GM21786 (cell line): ENCODE measurements at regions not wholly inside any gene's neighbourhood (a gene's known extent, or its start where the extent isn't known, plus 50 kb on each side); places are given as distances from the start of the nearest gene placed in this dataset.
"Not testable (repeated sequence)": the region's sequence is repeated elsewhere in the genome, so short reads cannot be mapped to it uniquely, and the experiment has no call there.

Experiments used
- ATAC-seq: cut with Tn5 transposase; IDR thresholded peaks from one replicate; pipeline ENCODE4 v1.9.1; 2021; ENCODE audit not compliant: unreplicated experiment

DNA sequence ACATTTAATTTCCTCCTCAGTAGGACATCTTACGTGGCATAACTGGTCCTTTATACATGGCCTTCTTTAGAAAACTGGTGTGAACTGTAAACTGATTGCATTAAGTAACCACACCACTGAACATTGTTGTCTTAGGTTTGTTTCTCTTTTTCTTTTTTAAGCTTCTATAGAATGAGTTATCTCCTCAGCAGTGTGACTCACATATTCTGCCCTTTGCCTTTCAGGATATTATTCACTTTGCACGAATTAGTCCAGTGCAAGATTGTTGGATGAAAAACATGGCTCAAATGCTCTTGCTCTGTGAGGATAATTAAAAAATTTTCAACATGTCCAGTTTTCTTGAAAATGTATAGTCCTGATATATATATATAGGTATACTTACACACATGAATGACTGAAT, 147.6 kb downstream of the KBTBD8 start:
- ATAC-seq, result no peak

DNA sequence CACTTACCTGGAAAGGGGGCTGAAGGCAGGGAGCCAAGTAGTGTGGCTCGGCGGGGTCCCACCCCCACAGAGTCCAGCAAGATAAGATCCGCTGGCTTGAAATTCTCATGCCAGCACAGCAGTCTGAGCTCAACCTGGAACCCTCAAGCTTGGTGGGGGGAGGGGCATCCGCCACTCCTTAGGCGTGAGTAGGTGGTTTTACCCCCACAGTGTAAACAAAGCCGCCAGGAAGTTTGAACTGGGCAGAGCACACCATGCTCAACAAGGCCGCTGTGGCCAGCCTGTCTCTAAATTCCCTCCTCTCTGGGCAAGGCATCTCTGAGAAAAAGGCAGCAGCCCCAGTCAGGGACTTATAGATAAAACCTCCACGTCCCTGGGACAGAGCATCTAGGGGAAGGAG, 156.3 kb downstream of the KBTBD8 start:
- no peak for ATAC-seq

- ATAC-seq, result no peak
Observed at GRCh38 chr3:67167481-67167880, 169.4 kb downstream of the KBTBD8 start.

DNA sequence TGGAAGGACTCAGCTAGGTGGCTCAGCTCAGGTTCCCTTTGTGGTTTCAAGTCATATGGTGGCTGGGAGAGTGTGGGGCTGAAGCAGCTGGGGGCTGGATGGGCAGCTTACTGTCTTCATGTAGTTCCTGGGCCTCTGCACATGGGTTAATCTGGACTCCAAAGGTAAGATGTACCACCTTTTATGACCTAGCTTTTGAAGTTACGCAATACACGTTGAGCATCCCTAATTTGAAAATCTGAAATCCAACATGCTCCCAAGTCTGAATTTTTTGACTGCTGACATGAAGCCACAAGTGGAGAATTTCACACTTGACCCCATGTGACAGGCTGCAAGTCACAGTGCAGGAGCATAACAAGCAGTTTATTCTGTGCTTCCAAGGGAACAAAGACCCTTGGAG, 173.7 kb downstream of the KBTBD8 start:
- no peak for ATAC-seq

DNA sequence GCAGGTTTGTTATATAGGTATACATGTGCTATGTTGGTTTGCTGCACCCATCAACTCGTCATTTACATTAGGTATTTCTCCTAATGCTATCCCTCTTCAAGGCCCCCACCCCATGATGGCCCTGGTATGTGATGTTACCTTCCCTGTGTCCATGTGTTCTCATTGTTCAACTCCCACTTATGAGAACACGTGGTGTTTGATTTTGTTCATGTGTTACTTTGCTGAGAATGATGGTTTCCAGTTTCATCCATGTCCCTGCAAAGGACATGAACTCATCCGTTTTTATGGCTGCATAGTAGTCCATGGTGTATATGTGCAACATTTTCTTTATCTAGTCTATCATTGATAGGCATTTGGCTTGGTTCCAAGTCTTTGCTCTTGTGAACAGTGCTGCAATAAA, 175.0 kb downstream of the KBTBD8 start:
- not testable (repeated sequence) for ATAC-seq

- ATAC-seq, result no peak
Observed at GRCh38 chr3:67176396-67176795, 178.3 kb downstream of the KBTBD8 start.

DNA sequence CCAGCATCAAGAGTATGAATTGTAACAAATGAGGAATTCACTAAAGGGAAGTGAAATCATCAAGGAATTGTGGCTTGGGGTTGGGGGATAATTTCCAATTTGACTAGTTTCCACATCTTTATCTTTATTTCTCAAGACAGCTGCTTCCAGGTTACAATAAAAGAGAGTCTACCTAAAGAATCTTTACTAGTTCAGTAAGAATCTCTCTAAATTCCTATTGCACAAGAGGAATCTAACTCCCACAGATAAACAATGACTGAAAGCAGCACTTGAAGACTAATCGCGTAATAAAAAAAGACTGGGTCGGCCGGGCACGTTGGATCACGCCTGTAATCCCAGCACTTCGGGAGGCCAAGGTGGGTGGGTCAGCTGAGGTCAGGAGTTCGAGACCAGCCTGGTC, 194.4 kb downstream of the KBTBD8 start:
- no peak for ATAC-seq

- no peak for ATAC-seq
Observed at GRCh38 chr3:67196677-67197076, 198.6 kb downstream of the KBTBD8 start.

DNA sequence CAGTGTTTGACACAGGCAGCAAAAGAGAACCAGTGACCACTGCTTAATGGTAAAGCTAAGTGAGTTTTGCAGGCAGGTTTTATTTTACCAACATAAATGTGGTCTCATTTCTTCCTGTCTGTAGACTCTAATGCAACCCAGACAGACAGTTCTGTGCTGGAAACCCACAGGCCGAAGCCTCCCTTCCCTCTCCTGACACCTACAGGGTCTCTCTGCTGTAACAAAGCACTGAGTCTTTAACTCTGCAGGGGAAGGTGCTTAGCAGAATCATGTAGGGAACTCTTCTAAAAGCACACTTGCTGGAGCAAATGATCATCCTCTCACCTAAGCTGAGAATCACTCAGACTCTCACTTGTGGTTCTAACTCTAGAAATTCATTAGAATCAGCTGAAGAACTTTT, 200.3 kb downstream of the KBTBD8 start:
- no peak for ATAC-seq

GRCh38 chr3:67200618-67201017, 202.5 kb downstream of the KBTBD8 start:
- ATAC-seq, result no peak

GRCh38 chr3:67201026-67201425, 202.9 kb downstream of the KBTBD8 start:
- no peak for ATAC-seq

DNA sequence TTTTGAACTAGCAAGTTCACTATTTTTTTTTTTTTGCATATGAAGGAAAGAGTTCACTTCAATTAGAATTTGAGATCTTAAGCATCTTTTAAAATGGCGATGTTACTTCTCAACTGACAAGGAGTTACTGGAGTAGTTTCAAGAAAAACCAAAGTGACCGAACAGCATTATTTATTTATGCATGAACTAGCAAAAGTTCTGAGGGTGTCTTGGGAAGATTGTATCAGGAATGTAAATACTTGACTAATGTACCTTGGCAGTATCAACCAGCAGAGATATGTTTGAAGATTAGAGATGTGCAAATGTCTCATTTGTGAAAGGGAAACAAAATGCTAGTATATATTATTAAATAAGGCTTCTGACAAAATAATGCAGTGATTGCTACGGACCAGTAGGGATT, 203.9 kb downstream of the KBTBD8 start:
- no peak for ATAC-seq

DNA sequence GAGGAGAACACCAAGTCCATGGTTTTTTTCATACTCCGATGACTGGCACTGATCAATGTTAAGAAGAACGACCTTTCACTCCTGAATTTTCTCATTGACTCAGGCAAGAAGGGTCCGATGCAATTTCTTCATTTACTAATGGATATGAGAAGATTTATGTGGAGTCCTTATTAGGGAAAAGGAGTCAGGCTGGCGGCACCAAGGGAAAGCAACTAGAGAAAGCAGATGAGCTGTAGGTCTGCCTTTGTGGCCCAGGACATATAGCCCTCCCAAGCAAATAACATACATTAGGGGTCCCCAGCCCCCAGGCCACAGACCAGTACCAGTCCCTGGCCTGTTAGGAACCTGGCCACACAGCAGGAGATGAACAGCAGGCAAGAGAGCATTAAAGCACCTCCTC, 206.8 kb downstream of the KBTBD8 start:
- no peak for ATAC-seq

DNA sequence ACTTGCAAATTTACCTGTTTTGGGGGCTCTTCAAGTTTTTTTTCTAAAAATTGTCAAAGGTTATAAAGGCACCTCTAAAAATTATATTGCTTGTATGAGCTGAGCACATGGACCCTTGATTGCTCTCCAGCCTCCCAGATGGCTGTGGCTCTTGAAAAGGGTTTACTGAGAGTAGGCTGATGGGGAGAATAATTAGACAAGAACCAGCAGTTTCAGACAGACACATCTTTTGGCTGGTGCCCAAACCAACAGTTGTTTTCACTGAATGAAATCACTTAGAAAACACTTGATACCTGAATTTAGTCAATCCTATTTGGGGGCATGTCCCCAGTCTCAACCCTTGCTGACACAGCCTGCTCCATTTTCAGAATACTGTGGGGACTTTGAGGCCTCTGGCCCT, 217.6 kb downstream of the KBTBD8 start:
- no peak for ATAC-seq

DNA sequence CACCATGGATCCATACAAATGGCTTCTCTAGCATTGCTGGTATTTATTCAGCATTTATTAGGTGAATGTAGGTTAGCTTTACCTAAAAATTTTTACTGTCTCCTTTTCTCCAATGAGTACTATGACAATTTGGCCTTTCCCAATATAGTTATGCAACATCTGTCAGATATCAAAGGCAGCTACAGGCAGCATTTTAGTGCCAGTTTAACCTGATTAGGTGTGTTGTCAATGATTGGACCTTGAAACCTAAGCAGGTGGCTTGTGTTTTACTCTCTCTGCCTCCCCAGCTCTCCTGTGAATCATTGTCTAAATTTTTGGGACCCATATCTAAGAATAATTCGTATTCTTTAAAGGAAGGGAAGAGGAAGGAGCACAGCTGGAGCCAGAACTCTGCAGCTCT, 228.9 kb downstream of the KBTBD8 start:
- ATAC-seq, result no peak

DNA sequence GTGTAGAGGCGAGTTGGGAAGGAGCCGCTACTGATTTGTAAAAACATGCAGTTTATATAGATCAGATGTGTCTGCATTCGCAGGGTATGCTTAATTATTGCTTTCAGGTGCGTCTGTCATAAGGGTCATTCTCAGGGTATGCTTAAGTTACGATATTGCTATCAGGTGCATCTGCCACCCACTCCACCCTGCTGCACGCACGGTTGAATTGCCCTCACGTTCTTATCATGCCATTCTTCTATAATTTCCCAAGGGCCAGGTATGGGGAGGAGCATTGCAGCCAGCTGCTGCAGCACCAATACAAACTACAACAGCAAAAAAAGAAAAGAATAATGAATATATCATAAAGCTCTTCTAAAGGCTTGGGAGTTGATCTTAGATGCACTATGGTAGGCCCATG, 230.0 kb downstream of the KBTBD8 start:
- ATAC-seq, result no peak

DNA sequence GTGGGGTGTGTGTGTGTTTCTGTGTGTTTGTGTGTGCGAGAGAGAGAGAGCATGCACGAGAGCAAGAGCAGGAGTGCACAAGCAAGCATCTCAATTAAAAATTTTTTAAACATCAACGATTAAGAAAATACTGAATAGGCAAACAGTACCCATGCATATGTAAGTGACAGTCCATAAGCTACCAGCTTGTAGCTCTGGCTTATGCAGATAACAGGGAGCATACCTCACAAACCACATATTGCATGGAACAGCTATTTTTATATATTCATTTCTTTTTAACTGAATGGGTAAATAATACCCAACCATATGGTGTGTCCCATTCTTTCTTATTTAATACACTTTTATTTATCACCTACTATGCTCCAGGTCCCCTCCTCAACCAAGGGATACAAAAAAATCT, 234.5 kb downstream of the KBTBD8 start:
- no peak for ATAC-seq

DNA sequence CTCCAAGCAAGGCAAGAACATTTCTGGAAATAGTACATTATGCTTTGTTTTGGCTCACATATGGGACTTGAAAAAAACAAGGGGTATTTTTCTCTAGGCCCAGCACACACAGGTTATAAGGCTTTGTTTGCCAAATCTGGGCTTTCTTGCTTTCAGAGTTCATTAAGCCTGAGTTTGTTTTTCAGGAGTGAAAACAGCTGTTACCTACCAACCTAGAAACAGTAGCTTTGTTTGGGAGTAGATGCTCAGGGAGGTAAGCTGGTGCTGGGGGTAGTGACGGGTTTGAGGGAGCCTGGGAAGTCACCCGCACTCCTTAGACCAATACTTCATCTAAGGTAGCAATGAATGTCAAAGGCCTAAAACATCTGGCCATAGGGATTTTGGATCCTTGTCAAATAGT, 241.2 kb downstream of the KBTBD8 start:
- no peak for ATAC-seq

GRCh38 chr3:67241084-67241483, 243.0 kb downstream of the KBTBD8 start:
- ATAC-seq, result no peak

GRCh38 chr3:67244130-67244529, 246.0 kb downstream of the KBTBD8 start:
- ATAC-seq, result no peak

GRCh38 chr3:67245545-67245944, 247.4 kb downstream of the KBTBD8 start:
- no peak for ATAC-seq

DNA sequence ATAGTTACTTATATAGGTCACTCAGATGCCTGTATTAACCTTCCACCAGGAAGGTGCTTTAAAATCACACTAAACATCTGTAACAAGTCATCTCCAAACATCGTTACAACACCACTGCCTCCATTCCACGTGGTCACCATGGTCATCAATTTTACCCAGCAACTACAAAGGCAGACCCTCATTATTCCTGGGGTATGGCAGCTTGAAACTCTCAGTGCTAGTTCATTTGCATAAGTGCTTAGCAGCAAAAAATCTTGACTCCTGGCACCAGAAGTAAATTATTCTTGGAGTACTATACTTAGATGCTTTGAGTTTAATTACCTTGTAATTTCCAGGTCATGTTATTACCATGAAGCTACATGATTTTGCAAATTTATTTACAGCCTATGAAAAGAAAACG, 250.6 kb downstream of the KBTBD8 start:
- ATAC-seq, result no peak

DNA sequence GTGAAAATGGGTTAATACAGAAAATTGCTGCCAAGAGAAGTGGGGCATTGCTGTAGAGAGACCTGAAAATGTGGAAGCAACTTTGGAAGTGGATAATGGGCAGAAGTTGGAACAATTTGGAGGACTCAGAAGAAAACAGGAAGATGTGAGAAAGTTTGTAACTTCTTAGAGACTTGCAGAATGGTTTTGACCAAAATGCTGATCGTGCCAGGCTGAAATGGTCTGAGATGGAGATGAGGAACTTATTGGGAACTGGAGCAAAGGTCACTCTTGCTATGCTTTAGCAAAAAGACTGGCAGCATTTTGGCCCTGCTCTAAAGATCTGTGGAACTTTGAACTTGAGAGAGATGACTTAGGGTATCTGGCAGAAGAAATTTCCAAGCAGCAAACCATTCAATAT, 254.8 kb downstream of the KBTBD8 start:
- ATAC-seq, result not testable (repeated sequence)

DNA sequence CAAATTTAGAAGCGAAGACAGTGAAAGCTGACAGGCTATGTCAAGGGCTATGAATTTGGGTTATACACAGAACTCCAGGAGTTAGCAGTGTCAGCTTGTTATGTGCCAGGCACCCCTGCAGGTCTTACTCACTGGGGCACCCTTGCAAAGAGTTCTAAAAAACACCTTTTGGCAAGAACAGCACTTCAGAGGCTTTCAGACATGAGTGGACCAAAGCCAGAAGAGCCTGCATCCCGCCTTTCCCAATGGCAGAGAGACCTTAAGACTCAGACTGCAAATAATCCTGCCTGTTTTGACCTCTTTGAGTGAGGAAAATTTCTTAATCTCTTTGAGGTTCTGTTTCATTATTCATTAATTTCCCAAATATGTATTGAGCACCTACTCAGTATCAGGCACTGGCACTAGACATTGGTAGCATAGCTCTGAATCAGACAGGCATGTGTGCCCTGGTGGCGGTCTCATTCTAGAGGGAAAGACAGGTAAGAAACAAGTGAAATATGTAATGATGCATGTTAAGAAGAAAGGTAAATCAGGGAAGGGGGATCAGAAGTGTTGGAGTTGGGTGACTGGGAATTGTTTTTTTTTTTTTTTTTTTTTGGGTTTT, 280.0 kb downstream of the KBTBD8 start:
- ATAC-seq, result no peak
